ENCODE measurements at regions not wholly inside any gene's neighbourhood (a gene's known extent, or its start where the extent isn't known, plus 50 kb on each side); places are given as distances from the start of the nearest gene placed in this dataset.
A peak's percentile ranks its signal among the peaks of the same experiment; 100 is the strongest.

DNA sequence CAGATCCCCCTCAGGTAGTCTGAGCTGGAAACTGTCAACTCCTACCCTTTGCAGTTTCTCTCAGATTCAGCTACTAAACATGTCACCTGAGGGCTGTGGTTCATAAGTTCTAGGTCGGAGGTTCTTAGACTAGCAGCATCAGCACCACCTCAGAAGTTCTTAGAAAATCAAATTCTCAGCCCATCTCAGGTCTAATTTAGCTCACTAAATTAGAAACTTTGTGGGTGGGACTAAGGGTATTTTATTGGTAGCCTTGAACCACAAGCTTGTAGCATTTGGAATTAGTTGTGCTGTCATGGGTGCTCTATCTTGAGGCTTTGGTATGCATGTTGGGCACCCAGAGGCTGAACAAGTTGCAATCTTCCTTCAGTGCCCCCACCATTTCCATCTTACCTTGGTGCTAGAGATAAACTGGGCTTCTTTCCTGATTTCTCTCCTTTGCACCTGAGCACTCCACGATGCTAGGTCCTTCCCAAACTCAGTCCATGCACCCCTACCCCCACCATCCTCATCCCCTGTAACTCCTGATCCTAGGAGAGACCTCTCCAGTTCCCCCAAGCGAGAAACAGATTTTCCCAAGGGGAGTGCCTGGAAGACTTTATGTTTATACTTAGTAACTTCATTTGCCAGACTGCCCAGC, 54.2 kb downstream of the S1PR1 start:
- DNase-seq (ENCODE audit: low spot score): no peak

DNA sequence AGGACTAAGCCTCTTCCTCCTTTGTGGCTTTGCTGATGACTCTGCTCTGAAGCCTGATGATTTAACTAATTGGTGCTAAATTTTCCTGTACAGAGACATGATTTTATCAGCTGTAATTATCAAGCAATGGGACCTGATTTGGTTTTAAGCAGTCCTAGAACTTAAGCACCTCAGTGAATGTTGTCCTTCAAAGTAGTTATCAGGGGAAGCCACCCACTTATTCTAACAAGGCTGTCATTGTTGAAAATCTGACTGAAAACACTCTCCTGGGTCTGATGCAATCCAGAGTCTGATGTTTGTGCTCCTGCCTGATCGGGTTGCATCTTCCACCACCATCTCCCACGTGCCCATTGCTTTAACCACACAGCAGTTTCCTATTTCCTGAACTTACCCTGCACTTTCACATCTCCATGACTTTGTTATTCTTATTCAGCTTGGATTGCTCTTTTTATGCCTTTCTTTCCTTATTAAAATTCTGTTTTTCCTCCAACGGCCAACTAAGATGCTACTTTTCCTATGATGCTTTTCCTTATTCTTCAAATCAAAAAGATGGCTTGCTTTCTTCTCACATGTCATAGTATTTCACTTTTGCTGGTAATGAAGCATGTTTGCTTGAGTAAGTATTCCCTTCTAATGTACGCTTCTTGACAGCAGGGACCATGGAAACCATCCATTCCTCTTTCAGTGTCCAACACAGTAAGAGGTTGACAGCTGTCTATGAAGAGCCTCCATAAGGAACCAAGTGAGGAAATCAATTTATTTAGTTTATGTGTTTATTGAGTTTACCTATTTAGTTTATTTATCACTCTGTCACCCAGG, 55.0 kb downstream of the S1PR1 start:
- peak; percentile 80 for DNase-seq (ENCODE audit: low spot score)

DNA sequence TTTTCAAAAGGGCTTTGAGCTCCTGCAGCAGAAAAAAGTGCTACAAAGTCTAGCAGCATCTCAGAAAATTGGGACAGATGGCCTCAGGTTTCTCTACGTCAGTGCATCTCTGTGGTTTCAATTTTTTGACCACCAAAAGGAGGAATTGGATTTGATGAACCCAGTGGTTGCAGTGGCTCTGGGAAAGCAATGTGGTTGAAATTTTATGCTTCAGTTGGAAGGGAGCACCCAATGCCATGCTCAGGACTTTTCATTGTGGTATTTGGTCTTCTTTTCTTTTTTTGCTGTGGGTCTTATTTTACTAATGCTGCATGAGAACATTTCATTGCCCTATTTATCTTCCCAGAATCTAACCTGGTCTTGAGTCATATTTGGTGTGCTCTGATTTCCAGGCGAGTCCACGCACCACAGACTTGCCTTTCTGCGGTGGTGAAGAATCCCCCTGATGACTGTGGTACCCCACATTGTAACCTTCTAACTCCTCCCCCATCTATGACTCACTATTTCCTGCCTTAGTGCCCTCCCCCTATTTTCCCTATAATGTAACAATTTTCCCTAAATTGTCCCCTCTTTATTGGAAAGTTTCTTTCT, 56.7 kb downstream of the S1PR1 start:
- no peak for DNase-seq (ENCODE audit: low spot score)

DNA sequence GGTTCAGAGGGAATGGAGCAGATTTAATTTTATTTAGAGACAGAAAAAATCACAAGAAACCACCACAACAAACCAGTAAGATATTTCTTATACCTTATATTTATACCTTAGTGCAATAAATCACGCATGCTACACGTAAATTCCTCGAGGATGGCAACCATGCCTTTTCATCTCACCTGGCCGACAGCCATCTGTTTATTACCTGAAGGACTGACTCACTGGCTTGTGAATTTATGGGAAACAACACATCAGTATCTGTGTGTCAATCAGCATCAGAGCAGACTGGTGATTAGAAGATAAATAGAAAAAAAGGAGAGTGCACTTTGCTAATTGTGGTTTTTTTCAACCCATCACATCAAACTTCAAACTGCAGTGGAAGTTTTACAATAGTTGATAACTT, 58.4 kb downstream of the S1PR1 start:
- DNase-seq (ENCODE audit: low spot score): no peak

DNA sequence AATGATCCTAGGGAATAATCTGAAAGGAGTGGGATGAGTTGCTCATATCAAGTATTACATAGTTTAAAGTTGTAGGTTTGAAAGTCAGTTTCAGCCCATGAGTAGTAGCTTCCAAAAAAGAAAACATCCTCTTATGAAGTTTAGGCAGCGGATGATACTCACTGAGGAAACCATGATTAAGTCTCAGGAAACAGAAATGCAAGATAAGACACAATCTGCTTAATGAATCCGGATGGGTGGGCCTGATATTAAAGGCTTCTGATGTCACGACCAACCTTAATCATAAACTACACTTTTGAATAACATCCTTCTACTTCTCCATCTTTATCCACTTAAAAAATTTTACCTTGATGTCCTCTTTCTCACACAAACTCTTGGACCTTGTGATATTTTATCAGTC, 61.8 kb downstream of the S1PR1 start:
- DNase-seq (ENCODE audit: low spot score): no peak

GRCh38 chr1:101299141-101299540, 62.3 kb downstream of the S1PR1 start:
- DNase-seq (ENCODE audit: low spot score): no peak

- DNase-seq (ENCODE audit: low spot score): no peak
These were observed 62.9 kb downstream of the S1PR1 start for GRCh38 chr1:101299710-101300109.

DNA sequence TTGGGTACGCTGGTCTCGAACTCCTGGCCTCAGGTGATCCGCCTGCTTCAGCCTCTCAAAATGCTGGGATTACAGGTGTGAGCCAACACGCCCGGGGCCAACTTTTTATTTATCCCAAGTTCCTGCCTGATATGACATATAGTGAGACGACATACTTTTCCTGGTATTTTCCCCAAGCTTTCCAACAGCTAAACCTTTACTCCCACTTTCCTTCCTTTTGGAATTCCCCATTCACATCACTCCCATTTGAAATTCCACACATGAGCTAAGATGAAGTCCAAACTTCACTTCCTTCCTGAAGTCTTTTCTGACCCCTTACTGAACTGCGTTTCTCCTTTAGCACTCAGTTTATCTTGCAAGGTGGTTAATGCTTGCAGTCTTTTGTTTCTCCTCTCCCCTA, 64.1 kb downstream of the S1PR1 start:
- no peak for DNase-seq (ENCODE audit: low spot score)

DNA sequence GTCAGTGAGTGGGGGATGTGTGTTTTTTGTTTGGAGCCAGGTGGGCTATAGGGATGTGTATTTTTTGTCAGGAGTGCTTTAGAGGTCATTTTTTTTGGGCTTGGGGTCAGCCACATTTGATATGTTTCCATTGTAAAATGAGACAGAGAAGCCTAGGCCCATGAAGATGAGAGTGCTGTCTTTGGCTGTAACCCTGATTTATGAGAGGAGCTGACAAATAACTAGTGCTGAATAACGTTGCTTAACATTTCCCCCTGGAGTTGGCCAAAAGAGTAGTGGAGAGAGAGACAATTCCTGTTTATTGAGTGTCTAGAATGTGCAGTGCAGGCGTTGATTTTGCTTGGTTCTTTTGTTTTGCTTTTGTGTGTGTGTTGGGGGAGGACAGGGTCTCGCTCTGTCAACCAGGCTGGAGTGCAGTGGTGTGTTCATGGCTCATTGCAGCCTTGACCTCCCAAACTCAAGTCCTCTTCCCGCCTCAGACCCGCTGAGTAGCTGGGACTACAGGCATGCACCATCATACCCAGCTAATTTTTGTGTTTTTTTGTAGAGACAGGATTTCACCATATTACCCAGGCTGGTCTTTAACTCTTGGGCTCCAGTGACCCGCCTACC, 64.7 kb downstream of the S1PR1 start:
- no peak for DNase-seq (ENCODE audit: low spot score)

DNA sequence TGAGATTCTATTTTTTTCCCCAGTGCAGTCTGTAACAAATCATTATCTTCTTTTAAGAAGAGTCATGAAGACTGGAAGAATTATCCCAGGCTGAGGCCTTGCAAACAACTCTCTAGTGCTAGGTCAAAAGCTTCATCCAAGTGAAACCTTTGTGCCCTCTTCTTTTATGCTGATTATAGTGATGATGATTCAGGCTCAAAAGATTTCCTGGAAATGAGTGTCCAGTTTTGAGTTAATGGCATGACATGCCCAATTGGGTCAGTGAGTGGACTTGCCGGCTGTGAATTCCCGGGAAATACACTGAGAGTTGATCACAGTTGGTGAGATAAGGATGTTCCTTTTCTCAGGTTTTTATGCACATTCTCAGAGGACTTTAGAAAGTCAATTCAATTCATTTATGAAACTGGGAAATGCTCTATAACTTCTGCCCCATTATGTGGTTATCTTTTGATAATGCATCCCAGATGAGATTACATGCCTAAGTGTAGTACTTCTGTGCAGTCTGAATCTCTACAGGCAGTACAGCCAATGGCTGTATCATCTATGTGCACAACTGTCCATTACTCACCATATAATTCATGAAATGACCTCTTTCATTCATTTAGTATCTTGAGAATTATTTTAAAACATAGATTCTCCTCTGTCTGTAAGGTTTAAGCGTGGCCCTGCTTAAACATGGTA, 66.2 kb downstream of the S1PR1 start:
- DNase-seq (ENCODE audit: low spot score): peak; percentile 23

- DNase-seq (ENCODE audit: low spot score): no peak
These were observed 71.3 kb downstream of the S1PR1 start for GRCh38 chr1:101307985-101308689.

DNA sequence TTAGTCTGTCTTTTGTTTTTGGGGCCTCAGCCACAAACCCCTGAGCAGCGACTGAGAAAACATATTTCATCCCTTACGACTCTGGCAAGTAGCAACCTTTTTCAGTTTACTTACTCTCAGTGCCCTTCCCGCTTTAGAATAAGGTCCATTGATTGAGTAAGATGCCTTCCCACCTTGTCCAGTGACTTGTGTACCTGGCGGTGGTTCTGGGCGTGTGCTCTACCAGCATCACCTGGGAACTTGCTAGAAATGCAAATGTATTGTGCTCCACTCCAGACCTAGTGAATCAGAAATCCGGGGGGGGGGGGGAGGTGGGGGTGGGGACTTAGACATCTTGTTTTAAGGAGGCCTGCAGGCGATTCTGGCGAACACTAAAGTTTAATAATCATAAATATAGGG, 72.1 kb downstream of the S1PR1 start:
- DNase-seq (ENCODE audit: low spot score): no peak

- peak; percentile 56 for DNase-seq (ENCODE audit: low spot score)
These were observed 72.8 kb downstream of the S1PR1 start for GRCh38 chr1:101309334-101310311.

DNA sequence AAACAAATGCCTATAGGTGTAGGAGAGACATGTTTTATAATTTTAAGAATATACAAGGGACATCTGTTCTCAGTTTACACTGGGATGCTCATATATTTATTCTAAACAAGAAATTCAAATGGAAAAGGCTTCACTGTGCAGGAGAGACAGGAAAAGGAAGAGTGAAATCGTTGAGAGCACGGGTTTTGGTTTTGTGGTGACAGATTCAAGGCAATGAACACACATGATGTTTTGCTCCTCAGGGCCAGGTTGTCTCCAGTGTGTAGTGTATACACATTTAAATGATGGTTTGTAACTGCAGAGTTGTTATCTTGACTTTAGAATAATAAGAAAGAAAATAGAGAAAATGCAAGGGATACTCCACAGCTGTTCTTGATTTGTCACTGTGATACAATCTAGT, 73.7 kb downstream of the S1PR1 start:
- DNase-seq (ENCODE audit: low spot score): no peak

DNA sequence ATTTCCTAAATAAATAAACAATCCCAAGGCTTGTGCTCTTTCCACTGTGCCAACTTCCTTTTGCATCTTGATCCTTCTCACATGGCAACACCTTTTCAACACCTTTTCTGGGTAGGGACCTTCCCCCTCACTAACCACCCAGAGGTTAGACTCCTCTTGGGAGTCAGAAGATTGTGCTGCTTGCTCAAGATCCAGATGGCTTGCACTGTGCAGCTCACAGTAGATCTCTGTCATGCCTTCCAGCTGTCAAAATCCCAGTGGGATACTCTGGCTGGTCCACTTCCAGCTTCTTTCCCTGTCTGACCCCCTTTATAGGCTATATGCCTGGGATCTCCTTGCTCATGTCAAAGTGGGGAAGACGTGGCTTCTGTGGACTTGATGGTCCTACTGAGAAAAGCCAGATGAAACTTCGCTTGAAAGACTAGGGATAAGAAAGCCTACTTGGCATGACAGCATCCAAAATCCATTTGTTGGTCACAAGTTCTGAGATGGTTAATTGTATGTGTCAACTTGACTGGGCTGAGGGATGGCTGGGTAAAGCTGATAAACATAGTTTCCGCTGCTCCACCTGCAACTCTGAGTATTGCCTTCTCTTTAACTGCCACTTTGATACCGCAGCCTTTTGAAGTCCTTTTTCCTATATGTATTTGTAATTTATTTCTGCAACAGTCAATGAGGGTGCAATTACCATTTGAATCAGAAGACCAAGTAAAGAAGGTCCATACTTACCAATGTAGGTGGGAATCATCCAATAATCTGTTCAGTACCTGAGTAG, 74.5 kb downstream of the S1PR1 start:
- DNase-seq (ENCODE audit: low spot score): no peak

DNA sequence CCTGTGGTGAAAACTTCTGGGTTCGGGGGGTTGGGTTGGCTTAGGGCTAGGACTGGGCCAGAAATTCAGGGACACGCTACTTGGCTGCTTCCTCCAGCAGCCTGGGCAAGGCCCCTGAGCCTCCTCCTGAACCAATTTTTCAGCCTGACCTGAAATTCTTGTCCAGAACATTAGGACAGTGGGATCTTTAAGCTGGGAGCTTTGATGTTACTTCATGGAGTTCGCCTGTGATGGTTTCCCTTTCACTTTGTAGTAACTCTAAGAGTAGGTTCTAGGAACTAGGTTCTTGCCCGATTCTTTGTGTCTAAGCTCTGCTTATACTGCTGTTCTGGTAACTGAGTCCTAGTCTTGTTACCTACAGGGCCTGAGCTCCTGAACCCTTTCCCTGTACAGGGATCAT, 75.3 kb downstream of the S1PR1 start:
- DNase-seq (ENCODE audit: low spot score): no peak

GRCh38 chr1:101313356-101313755, 76.5 kb downstream of the S1PR1 start:
- no peak for DNase-seq (ENCODE audit: low spot score)

DNA sequence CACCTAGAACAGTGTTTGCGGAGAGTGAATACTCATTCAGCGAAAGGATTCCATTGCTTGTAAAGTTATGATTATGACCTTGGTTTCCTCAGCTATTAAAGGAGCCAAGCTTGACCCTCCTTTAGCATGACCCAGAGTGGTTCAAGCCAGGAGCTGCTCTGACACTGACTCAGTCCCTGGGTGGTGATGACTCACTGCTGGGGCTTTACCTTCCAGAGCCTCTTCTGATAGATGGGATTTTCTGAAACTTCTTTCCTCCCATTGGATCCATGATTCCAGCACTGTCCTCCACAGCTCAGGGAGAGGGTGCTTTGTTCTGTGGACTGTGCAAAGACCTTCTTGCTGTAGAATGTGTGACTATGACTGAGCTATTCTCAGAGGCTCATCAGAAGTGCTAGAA, 77.4 kb downstream of the S1PR1 start:
- no peak for DNase-seq (ENCODE audit: low spot score)

GRCh38 chr1:101316256-101316655, 79.4 kb downstream of the S1PR1 start:
- DNase-seq (ENCODE audit: low spot score): no peak

GRCh38 chr1:101316799-101317198, 80.0 kb downstream of the S1PR1 start:
- DNase-seq (ENCODE audit: low spot score): no peak
